GM19395 (cell line): ENCODE measurements at regions not wholly inside any gene's neighbourhood (a gene's known extent, or its start where the extent isn't known, plus 50 kb on each side); places are given as distances from the start of the nearest gene placed in this dataset.
"Not testable (repeated sequence)": the region's sequence is repeated elsewhere in the genome, so short reads cannot be mapped to it uniquely, and the experiment has no call there.

ENCODE experiments used
- ATAC-seq: cut with Tn5 transposase; IDR thresholded peaks from one replicate; pipeline ENCODE4 v1.9.1; 2021; ENCODE audit warnings: mild to moderate bottlenecking, moderate library complexity; ENCODE audit not compliant: unreplicated experiment

GRCh38 chr1:206403612-206404307 is 66.5 kb upstream of the IKBKE start:
- ATAC-seq = not testable (repeated sequence)

- not testable (repeated sequence) for ATAC-seq
Observed at GRCh38 chr1:206404309-206405027, 65.8 kb upstream of the IKBKE start.

- ATAC-seq = not testable (repeated sequence)
Observed at GRCh38 chr1:206405282-206405681, 65.0 kb upstream of the IKBKE start.

DNA sequence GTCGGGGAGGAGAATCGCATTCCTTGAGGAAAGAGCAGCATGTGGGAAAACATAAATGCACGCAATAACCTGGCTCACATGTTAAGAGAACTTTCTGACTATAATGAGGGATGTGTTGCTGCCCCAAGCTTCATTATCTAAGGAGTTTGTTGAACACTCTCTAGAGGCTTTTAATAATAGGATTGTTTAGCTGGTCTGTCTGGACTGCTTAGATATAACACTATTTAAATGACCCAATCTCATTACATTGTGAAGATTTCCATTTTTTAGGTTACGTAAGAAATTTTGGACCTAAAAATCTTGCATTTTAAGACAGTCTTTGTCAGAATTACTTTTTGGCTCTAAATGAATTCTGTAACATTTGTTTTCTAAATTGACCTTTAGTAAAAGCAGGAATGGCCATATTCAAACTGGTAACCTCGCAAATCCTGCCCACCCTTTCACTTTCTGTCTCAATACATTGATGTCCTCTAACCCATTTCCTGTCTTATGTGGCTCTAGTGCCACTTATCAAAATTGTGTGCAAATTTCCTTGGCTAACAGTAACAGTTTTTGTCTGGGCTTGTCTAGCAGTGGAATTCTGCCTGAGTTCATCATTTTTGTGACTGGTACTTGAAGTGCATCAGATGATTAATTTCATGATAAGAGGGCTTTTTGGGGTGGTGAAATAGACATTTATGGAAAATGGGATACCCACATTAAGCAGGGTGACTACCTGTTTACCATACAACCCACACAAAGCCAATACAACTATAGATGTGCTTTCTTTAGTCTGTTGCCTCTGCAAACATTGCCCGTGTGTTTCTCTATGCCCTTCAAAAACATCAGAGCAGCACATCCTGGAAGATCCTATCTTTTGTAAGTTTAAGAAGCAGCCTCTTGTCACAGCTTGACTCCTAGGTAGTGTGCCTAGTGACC is 61.6 kb upstream of the IKBKE start:
- ATAC-seq = not testable (repeated sequence)

- no peak for ATAC-seq
Observed at GRCh38 chr1:206411321-206411720, 59.0 kb upstream of the IKBKE start.

DNA sequence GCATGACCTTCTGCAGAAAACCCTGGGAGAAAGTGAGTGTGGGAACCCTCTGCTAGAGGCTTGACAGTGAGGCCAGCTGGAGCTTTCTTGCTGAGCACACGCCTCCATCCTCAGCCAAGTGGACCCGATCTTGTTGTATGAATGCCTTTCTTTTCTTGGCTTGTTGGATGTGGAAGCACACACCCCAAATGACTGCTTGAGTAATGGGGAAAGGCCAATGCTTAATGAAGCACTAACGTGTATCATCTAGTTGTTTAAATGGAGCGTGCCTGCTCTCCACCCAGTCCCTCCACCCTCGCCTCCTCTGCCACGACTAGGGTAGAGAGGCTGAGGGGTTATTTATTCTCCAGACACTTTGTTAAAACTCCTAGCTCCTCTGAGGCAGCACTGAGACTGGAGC is 54.3 kb upstream of the IKBKE start:
- no peak for ATAC-seq

- no peak for ATAC-seq
Observed at GRCh38 chr1:206417774-206418614, 52.3 kb upstream of the IKBKE start.

- ATAC-seq = no peak
Observed at GRCh38 chr1:206419250-206419649, 51.0 kb upstream of the IKBKE start.

- no peak for ATAC-seq
Observed at GRCh38 chr1:206419783-206420182, 50.5 kb upstream of the IKBKE start.

DNA sequence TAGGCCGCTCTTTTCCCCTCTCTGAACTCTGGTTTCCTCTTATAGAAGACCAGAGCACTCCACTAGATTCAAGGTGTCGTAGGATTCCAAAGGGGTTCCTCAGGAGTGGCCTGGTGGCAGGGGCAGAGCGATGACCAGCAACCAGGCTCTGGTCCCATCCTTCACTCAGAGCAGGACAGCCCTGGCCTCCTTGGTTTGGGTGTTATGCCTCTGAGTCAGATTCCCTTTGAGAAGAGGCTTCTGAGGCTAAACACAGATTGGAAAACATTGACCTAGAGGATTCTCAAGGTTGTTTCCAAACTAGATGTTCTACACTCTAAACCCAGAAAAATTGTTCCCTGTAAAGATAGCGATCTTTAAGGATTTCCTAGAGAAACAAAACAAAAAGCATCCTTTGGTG is 49.8 kb upstream of the IKBKE start:
- ATAC-seq = no peak
